Endodermal cell (in vitro differentiated cells): ENCODE measurements at regions not wholly inside any gene's neighbourhood (a gene's known extent, or its start where the extent isn't known, plus 50 kb on each side); places are given as distances from the start of the nearest gene placed in this dataset.

Experiments
- DNase-seq: peaks from one replicate; pipeline ENCODE4 v3.0.0-alpha.2; 2017
- H3K27ac ChIP-seq: 2 replicates; pipeline ENCODE4 v1.5.1; 2013; ENCODE audit warnings: mild to moderate bottlenecking, low read depth, low read length, moderate library complexity
- H3K27me3 ChIP-seq: 2 replicates; pipeline ENCODE4 v1.6.1; 2013; ENCODE audit warnings: mild to moderate bottlenecking, low read length, moderate library complexity; ENCODE audit not compliant: insufficient read depth, control insufficient read depth, poor library complexity, severe bottlenecking
- H3K36me3 ChIP-seq: 2 replicates; pipeline ENCODE4 v1.7.0; 2013; ENCODE audit warnings: mild to moderate bottlenecking, low read length, moderate library complexity; ENCODE audit not compliant: control insufficient read depth, insufficient read depth
- H3K4me1 ChIP-seq: one replicate; pipeline ENCODE4 v1.7.0; 2013; ENCODE audit warnings: low read length; ENCODE audit not compliant: control insufficient read depth, insufficient read depth
- H3K4me3 ChIP-seq: 2 replicates; pipeline ENCODE4 v1.5.1; 2013; ENCODE audit warnings: mild to moderate bottlenecking, low read length, moderate library complexity
- H3K9ac ChIP-seq: 2 replicates; pipeline ENCODE4 v1.6.1; 2013; ENCODE audit warnings: mild to moderate bottlenecking, low read length, moderate library complexity; ENCODE audit not compliant: poor library complexity, severe bottlenecking; ENCODE audit errors: extremely low read depth
- H3K9me3 ChIP-seq: 2 replicates; pipeline ENCODE4 v1.6.1; 2013; ENCODE audit warnings: mild to moderate bottlenecking, low read length, moderate library complexity; ENCODE audit not compliant: control insufficient read depth
- H3K27ac Mint-ChIP-seq: 2 replicates; pipeline ENCODE4 v1.8.0; 2020; ENCODE audit warnings: mixed read lengths
- H3K27me3 Mint-ChIP-seq: 2 replicates; pipeline ENCODE4 v1.8.0; 2021; ENCODE audit warnings: mild to moderate bottlenecking, mixed read lengths; ENCODE audit not compliant: insufficient read depth
- H3K36me3 Mint-ChIP-seq: 2 replicates; pipeline ENCODE4 v1.8.0; 2020; ENCODE audit warnings: low read depth, mixed read lengths
- H3K4me1 Mint-ChIP-seq: 2 replicates; pipeline ENCODE4 v1.8.0; 2020; ENCODE audit warnings: mixed read lengths
- H3K4me3 Mint-ChIP-seq: 2 replicates; pipeline ENCODE4 v1.8.0; 2020; ENCODE audit warnings: mild to moderate bottlenecking, moderate library complexity, mixed read lengths
- H3K9me3 Mint-ChIP-seq: 2 replicates; pipeline ENCODE4 v1.8.0; 2020; ENCODE audit warnings: mild to moderate bottlenecking, mixed read lengths
- CTCF ChIP-seq: fragments of 200-600 bp; sonication (generic); conservative IDR thresholded peaks from 2 replicates; pipeline ENCODE4 v1.5.0; 2021; ENCODE audit warnings: antibody characterized with exemption, mild to moderate bottlenecking
- WGBS, 2 experiments: methylation state at CpG; one replicate each; pipeline versions ENCODE4 v1.1.5 to v1.1.7; 2013; ENCODE audit warnings: missing lambda C conversion rate in 2 of 2, mixed read lengths in 1 of 2; ENCODE audit not compliant: insufficient coverage in 1 of 2, insufficient read length in 1 of 2; 5-methylcytosine and 5-hydroxymethylcytosine counted together

GRCh38 chr16:62909597-62909996 is 873.4 kb upstream of the CDH8 start:
- Mint-ChIP-seq H3K27ac (no peak overlapping the region), H3K4me1 (no peaks in the 10 kb centered on the region), H3K27me3 (no peaks in the 10 kb centered on the region), H3K36me3 (no peaks in the 10 kb centered on the region), H3K9me3 (peaks cover 16% of the 10 kb centered on the region), H3K4me3 (no peak overlapping the region)
- no peak overlapping the region for H3K27ac ChIP-seq
- no peaks in the 10 kb centered on the region for H3K27me3 ChIP-seq
- no peaks in the 10 kb centered on the region for H3K36me3 ChIP-seq
- TF ChIP-seq CTCF = no peak
- DNase-seq = no peak
- no peaks in the 10 kb centered on the region for H3K4me1 ChIP-seq
- 94% methylated on average over 2 of the region's 3 CpGs; no CpG with 5 or more reads in 1 of the 2 experiments for WGBS, 2 experiments
- H3K9me3 ChIP-seq = no peaks in the 10 kb centered on the region
- H3K4me3 ChIP-seq = no peak overlapping the region
- no peak overlapping the region for H3K9ac ChIP-seq

GRCh38 chr16:62907562-62907961 is 871.3 kb upstream of the CDH8 start:
- H3K36me3 ChIP-seq = no peaks in the 10 kb centered on the region
- H3K9me3 Mint-ChIP-seq = peaks cover 16% of the 10 kb centered on the region
- no peak overlapping the region for H3K4me3 Mint-ChIP-seq
- H3K27me3 ChIP-seq = no peaks in the 10 kb centered on the region
- WGBS, 2 experiments = 100% methylated on average over 1 of the region's 1 CpG
- TF ChIP-seq CTCF = no peak
- no peaks in the 10 kb centered on the region for H3K4me1 ChIP-seq
- H3K4me3 ChIP-seq = no peak overlapping the region
- no peaks in the 10 kb centered on the region for H3K36me3 Mint-ChIP-seq
- H3K27ac ChIP-seq = no peak overlapping the region
- H3K27ac Mint-ChIP-seq = no peak overlapping the region
- DNase-seq = no peak
- H3K4me1 Mint-ChIP-seq = no peaks in the 10 kb centered on the region
- H3K9ac ChIP-seq = no peak overlapping the region
- H3K9me3 ChIP-seq = no peaks in the 10 kb centered on the region
- H3K27me3 Mint-ChIP-seq = no peaks in the 10 kb centered on the region

- Histone ChIP-seq H3K4me1 (peaks cover 3% of the 10 kb centered on the region), H3K36me3 (no peaks in the 10 kb centered on the region), H3K4me3 (no peak overlapping the region), H3K27me3 (no peaks in the 10 kb centered on the region), H3K27ac (no peak overlapping the region), H3K9me3 (no peaks in the 10 kb centered on the region), H3K9ac (no peak overlapping the region)
- no peak overlapping the region for H3K4me3 Mint-ChIP-seq
- DNase-seq = no peak
- H3K27ac Mint-ChIP-seq = no peak overlapping the region
- peaks cover 1% of the 10 kb centered on the region for H3K9me3 Mint-ChIP-seq
- no peaks in the 10 kb centered on the region for H3K27me3 Mint-ChIP-seq
- WGBS, 2 experiments = 94 to 98% methylated on average over 4 to 5 of the region's 5 CpGs
- H3K4me1 Mint-ChIP-seq = peaks cover 4% of the 10 kb centered on the region
- H3K36me3 Mint-ChIP-seq = no peaks in the 10 kb centered on the region
- TF ChIP-seq CTCF = no peak
Observed at GRCh38 chr16:62903961-62904502, 867.8 kb upstream of the CDH8 start.
